ENCODE measurements at regions not wholly inside any gene's neighbourhood (a gene's known extent, or its start where the extent isn't known, plus 50 kb on each side); places are given as distances from the start of the nearest gene placed in this dataset.

DNA sequence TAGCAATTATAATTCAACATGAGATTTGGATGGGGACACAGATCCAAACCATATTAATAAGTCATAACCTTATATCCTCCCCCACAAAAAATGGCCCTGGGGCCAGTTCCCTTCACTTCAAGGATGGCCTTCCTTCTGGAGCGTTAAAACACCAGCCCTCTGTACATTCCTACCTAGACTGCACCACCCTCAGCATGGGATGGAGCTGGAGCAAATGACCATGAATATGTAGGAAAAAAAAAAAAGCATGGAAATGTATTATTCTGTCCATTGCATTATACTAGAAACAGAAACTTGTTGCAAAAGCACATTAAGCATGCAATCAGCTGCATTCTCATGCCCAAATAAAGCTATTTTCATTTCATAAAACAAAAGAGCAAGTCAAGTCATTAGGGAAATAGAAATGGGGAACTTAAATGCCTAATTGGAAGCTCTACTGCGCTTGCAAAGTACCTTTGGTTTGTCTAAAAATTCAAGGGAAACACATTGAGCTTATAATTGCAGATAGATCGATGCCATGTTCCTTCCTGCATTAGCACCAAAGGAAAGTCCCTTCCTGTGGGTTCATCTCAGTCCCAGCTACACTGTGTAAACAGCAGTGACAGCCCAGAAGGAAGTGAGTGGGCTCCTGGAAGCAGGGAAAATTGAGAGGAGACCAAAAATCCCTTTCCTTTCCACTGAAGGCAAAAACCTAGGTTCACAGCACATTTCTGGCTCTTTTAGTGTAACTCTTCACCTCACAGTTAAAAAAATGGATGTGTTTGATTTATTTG lies 252.0 kb upstream of the KLHL29 start:
- BruUV-seq (replicated peaks) = no TSS peak
- Histone ChIP-seq H2AK9ac (replicated peaks; ENCODE audit: low read depth, low read length, poor library complexity) (no peak overlapping the region), H3K27me3 (ENCODE audit: control insufficient read depth, insufficient read depth, low read length) (no peaks in the 10 kb centered on the region), H4K20me1 (ENCODE audit: insufficient read depth, low read length) (no peaks in the 10 kb centered on the region), H2AFZ (replicated peaks; ENCODE audit: low read length, poor library complexity) (no peak overlapping the region), H3K9me3 (ENCODE audit: control insufficient read depth, insufficient read depth, low read length) (peaks cover 8% of the 10 kb centered on the region; the same call in 1 of the 2 replicates), H3K9me1 (ENCODE audit: insufficient read depth, low read length) (no peaks in the 10 kb centered on the region), H3K4me2 (ENCODE audit: low read depth, low read length) (no peak overlapping the region), H2BK20ac (ENCODE audit: low read depth, low read length) (no peak overlapping the region), H4K8ac (ENCODE audit: low read depth in 2 of 2, low read length in 2 of 2) (no peak overlapping the region), H3K79me1 (ENCODE audit: low read depth in 1 of 2, low read length in 2 of 2) (no peaks in the 10 kb centered on the region), H2AK5ac (ENCODE audit: low read depth, low read length) (no peak overlapping the region), H3K23ac (ENCODE audit: low read depth, low read length) (no peak overlapping the region), H4K5ac (ENCODE audit: low read depth, low read length) (no peak overlapping the region), H3K4ac (ENCODE audit: low read depth, low read length) (no peak overlapping the region), H3K56ac (ENCODE audit: extremely low read depth, insufficient read depth, low read length) (no peak overlapping the region), H3K36me3 (ENCODE audit: control insufficient read depth, insufficient read depth, low read length) (no peaks in the 10 kb centered on the region), H3K18ac (ENCODE audit: low read depth, low read length) (no peak overlapping the region), H2BK15ac (ENCODE audit: low read depth, low read length) (no peak overlapping the region), H3K27ac (ENCODE audit: insufficient read depth, low read length) (no peak overlapping the region), H3K4me3 (ENCODE audit: insufficient read depth, low read depth, low read length) (no peak overlapping the region), H2BK120ac (ENCODE audit: low read depth, low read length) (no peak overlapping the region), H4K91ac (ENCODE audit: insufficient read depth, low read depth, low read length) (no peak overlapping the region), H2BK5ac (ENCODE audit: low read depth, low read length, poor library complexity, severe bottlenecking) (no peak overlapping the region), H3K4me1 (ENCODE audit: control insufficient read depth, insufficient read depth, low read length) (no peaks in the 10 kb centered on the region), H3K14ac (replicated peaks; ENCODE audit: low read depth, low read length) (no peak overlapping the region), H3K9ac (ENCODE audit: low read depth, low read length) (no peak overlapping the region)
- POLR2A ChIA-PET (ENCODE audit: unreplicated experiment) = no interaction called here
- dilution Hi-C loops (cut with HindIII; ENCODE audit: low sequenced_read_pairs, unreplicated experiment) = no loop called here
- DNase-seq = no peak
- ATAC-seq (ENCODE audit: low read depth) = no peak
- TF ChIP-seq FOS (IDR thresholded peaks at IDR 0.05; ENCODE audit: low read depth, low read length) (no peak), CEBPB (IDR thresholded peaks at IDR 0.05; ENCODE audit: low read depth, low read length) (no peak), RFX5 (IDR thresholded peaks at IDR 0.05; ENCODE audit: low read depth, low read length) (no peak), POLR2A (IDR thresholded peaks at IDR 0.05; ENCODE audit: low read depth, low read length) (no peak), MAZ (IDR thresholded peaks at IDR 0.05; ENCODE audit: borderline replicate concordance, low read depth, low read length) (no peak), CTCF (conservative IDR thresholded peaks at IDR 0.05; ENCODE audit: low read depth, low read length) (no peak), SMC3 (IDR thresholded peaks at IDR 0.05; ENCODE audit: low read depth, low read length) (no peak), NFE2L2 (IDR thresholded peaks at IDR 0.05; ENCODE audit: low read depth, low read length) (no peak), MXI1 (IDR thresholded peaks at IDR 0.05; ENCODE audit: borderline replicate concordance, low read depth, low read length) (no peak), RAD21 (IDR thresholded peaks at IDR 0.05; ENCODE audit: low read length) (no peak), USF2 (IDR thresholded peaks at IDR 0.05; ENCODE audit: low read depth, low read length) (no peak), ELK1 (IDR thresholded peaks at IDR 0.05; ENCODE audit: borderline replicate concordance, low read depth, low read length) (no peak), BHLHE40 (IDR thresholded peaks at IDR 0.05; ENCODE audit: low read depth, low read length) (no peak), RCOR1 (IDR thresholded peaks at IDR 0.05; ENCODE audit: insufficient replicate concordance, low read length) (no peak), MAFK (IDR thresholded peaks at IDR 0.05; ENCODE audit: low read depth, low read length) (no peak), CHD1 (IDR thresholded peaks at IDR 0.05; ENCODE audit: low read depth, low read length) (no peak)
- CTCF ChIA-PET = no interaction called here
- WGBS, 2 experiments (ENCODE audit: extremely low coverage in 2 of 2, insufficient read length in 1 of 2) = no CpG with 5 or more reads among the region's 3 CpGs
- in situ Hi-C loops (cut with MboI; ENCODE audit: low sequenced_read_pairs) = no loop called here
- intact Hi-C loops (cut with micrococcal nuclease) = no loop called here

All from IMR-90 (cell line).